Glomerular endothelial cell (primary cell): ENCODE measurements at regions not wholly inside any gene's neighbourhood (a gene's known extent, or its start where the extent isn't known, plus 50 kb on each side); places are given as distances from the start of the nearest gene placed in this dataset.
"Not testable (repeated sequence)": the region's sequence is repeated elsewhere in the genome, so short reads cannot be mapped to it uniquely, and the experiment has no call there.

Experiments
- DNase-seq: peaks from one replicate; pipeline ENCODE4 v3.0.0-alpha.2; 2011; ENCODE audit warnings: low read depth, low spot score; ENCODE audit errors: extremely low read depth

GRCh38 chr16:51524555-51525373, 373.7 kb upstream of the SALL1 start:
- no peak for DNase-seq

- DNase-seq: no peak
Measured at GRCh38 chr16:51524070-51524469, 373.0 kb upstream of the SALL1 start.

- DNase-seq: no peak
Measured at GRCh38 chr16:51523400-51523799, 372.3 kb upstream of the SALL1 start.

- DNase-seq: no peak
Measured at GRCh38 chr16:51522902-51523301, 371.8 kb upstream of the SALL1 start.

GRCh38 chr16:51516960-51517359, 365.9 kb upstream of the SALL1 start:
- DNase-seq: not testable (repeated sequence)

GRCh38 chr16:51510416-51510815, 359.3 kb upstream of the SALL1 start:
- DNase-seq: no peak

GRCh38 chr16:51509336-51509735, 358.3 kb upstream of the SALL1 start:
- DNase-seq: no peak

GRCh38 chr16:51508490-51509212, 357.6 kb upstream of the SALL1 start:
- DNase-seq: no peak

GRCh38 chr16:51507286-51507685, 356.2 kb upstream of the SALL1 start:
- DNase-seq: no peak

GRCh38 chr16:51500306-51500705, 349.2 kb upstream of the SALL1 start:
- no peak for DNase-seq

- no peak for DNase-seq
Measured at GRCh38 chr16:51497541-51498211, 346.6 kb upstream of the SALL1 start.

GRCh38 chr16:51490866-51491265, 339.8 kb upstream of the SALL1 start:
- DNase-seq: no peak

- DNase-seq: no peak
Measured at GRCh38 chr16:51487880-51488279, 336.8 kb upstream of the SALL1 start.

GRCh38 chr16:51474414-51475091, 323.5 kb upstream of the SALL1 start:
- no peak for DNase-seq

- DNase-seq: no peak
Measured at GRCh38 chr16:51473091-51473490, 322.0 kb upstream of the SALL1 start.

- DNase-seq: no peak
Measured at GRCh38 chr16:51470492-51470891, 319.4 kb upstream of the SALL1 start.

GRCh38 chr16:51464996-51465395, 313.9 kb upstream of the SALL1 start:
- no peak for DNase-seq

GRCh38 chr16:51461255-51461654, 310.2 kb upstream of the SALL1 start:
- no peak for DNase-seq

- DNase-seq: no peak
Measured at GRCh38 chr16:51458356-51459140, 307.5 kb upstream of the SALL1 start.

GRCh38 chr16:51457775-51458174, 306.7 kb upstream of the SALL1 start:
- DNase-seq: no peak
